Fibroblast of peridontal ligament (primary cell): ENCODE measurements at regions not wholly inside any gene's neighbourhood (a gene's known extent, or its start where the extent isn't known, plus 50 kb on each side); places are given as distances from the start of the nearest gene placed in this dataset.
"Not testable (repeated sequence)": the region's sequence is repeated elsewhere in the genome, so short reads cannot be mapped to it uniquely, and the experiment has no call there.

Experiments
- DNase-seq: peaks from one replicate; pipeline ENCODE4 v3.0.0-alpha.2; 2010; ENCODE audit errors: extremely low read depth

- DNase-seq, result no peak
Measured at GRCh38 chr20:57103146-57103800, 163.2 kb downstream of the BMP7 start.

- DNase-seq, result no peak
Measured at GRCh38 chr20:57104113-57104512, 162.3 kb downstream of the BMP7 start.

DNA sequence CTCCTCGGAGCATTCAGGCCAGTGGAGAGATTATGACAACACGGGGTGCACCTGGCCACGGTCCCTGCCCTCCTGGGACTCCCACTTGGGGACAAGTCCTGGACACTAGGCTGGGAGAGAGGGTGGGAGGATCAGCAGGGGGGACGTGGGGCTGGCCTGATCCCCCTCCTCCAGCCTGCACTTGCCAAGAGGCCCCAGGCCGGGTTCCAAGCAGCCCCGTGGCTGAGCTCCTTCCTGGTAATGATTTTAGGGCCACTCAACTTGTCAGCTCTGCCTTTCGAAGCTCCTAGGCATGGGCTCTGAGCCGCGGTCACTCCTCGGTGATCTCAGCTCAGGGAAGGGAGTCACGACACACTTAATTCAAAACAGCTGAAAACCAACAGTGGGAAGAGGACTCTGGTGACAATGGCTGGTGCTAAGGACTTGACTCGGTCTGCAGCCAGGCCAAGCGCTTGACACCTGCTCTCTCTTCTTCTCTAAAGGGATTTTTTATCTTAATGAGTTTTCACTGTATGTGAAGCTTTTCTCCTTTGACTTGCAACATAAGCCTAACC is 161.7 kb downstream of the BMP7 start:
- DNase-seq, result no peak

- no peak for DNase-seq
Measured at GRCh38 chr20:57106030-57106682, 160.3 kb downstream of the BMP7 start.

DNA sequence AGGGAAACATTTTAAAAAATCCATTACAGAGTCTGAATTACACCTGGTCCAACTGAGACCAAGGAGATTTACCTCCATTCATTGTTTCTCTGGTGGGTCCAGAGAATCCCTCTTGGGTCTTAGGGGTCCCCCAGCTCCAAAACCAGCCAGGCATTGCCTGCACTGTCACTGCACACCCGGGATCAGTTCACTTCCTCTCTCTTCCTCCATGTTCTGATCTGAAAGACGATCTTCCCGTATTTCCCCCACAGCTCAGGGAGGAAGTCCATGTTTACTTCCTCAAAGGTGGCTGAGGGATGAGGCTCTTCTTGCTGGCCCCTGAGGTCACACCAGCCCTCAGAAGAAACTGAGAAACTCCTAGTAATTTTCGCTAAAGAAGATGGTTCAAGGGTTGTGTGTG is 159.7 kb downstream of the BMP7 start:
- no peak for DNase-seq

GRCh38 chr20:57107208-57107607 is 159.2 kb downstream of the BMP7 start:
- no peak for DNase-seq

- DNase-seq, result no peak
Measured at GRCh38 chr20:57108218-57108617, 158.2 kb downstream of the BMP7 start.

DNA sequence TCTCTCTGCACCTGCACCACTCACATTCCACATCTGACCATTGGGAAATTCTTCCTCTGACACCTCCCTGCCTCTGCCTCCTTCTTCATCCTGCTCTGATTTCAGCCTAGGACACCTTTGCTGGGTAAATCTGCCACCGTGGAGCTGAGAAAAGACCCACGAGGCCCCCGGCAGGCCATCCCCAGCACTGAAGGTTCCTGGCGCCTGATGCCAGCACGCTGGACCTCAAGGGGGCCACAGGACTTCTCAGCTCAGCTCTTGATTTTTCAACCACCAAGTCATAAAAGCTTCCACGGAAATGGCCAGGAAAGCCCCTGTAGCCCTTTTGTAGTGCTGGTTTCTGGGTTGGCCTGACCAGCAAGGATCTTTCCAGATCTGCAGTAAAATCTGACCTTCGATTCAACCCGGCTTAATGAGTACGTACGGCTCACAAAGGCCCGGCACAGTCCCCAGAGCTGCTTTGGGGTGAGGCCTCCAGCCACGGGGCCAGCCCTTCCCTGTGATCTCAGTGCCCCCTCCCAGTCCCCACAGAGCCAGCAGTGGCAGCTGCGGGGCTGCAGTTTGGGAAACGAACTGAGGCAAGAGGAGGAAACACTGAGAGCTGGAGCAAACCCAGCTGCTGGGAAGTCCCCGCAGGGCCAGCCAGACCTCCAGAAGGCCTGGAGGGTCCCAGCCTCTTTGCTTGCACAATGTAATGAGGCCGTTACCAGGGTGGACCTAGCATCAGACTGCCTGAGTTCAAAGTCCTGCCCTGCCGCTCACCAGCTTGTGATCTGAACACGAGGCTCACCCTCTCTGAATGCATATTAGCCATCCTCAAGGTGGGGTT is 157.5 kb downstream of the BMP7 start:
- DNase-seq, result no peak

- no peak for DNase-seq
Measured at GRCh38 chr20:57109571-57109953, 156.9 kb downstream of the BMP7 start.

- DNase-seq, result not testable (repeated sequence)
Measured at GRCh38 chr20:57110121-57111027, 156.1 kb downstream of the BMP7 start.

DNA sequence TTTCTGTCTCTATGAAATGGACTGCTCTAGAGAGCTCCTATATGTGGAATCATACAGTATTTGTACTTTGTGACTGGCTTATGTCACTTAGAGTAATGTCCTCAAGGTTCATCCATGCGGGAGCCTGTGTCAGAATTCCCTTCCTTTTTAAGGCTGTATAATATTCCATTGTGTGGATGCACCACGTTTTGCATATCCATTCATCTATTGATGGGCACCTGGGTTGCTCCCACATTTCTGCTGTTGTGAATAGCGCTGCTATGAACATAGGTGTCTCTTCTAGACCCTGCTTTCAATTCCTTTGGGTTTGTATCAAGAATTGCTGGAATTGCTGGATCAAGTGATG is 155.4 kb downstream of the BMP7 start:
- no peak for DNase-seq

- no peak for DNase-seq
Measured at GRCh38 chr20:57112448-57112847, 154.0 kb downstream of the BMP7 start.

GRCh38 chr20:57114290-57115005 is 152.0 kb downstream of the BMP7 start:
- DNase-seq, result no peak

GRCh38 chr20:57117296-57117695 is 149.1 kb downstream of the BMP7 start:
- DNase-seq, result no peak

DNA sequence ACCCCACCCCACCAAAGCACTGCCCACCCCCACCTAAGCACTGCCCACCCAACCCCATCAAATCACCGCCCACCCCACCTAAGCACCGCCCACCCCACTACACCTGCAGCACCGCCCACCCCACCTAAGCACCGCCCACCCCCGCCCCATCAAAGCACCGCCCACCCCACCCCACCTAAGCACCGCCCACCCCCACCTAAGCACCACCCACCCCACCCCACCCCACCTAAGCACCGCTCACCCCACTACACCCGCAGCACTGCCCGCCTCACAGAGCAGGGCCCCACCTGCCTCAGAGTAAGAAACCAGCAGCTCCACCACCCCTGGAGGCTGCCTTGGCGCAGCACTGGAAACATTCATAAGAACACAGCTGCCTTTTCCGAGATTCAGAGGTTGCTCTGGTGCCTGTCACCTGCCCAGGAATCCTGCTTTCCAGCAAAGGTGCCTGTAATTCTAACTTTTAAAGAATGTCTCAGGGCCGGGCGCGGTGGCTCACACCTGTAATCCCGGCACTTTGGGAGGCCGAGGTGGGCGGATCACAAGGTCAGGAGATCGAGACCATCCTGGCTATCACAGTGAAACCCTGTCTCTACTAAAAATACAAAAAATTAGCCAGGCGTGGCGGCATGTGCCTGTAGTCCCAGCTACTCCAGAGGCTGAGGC is 148.2 kb downstream of the BMP7 start:
- no peak for DNase-seq
